ENCODE measurements at regions not wholly inside any gene's neighbourhood (a gene's known extent, or its start where the extent isn't known, plus 50 kb on each side); places are given as distances from the start of the nearest gene placed in this dataset.

- no peak overlapping the region for H3K27ac ChIP-seq
- TF ChIP-seq POLR2AphosphoS5 (IDR thresholded peaks at IDR 0.05) = no peak
- TF ChIP-seq CTCF (IDR thresholded peaks at IDR 0.05) = no peak
- no peak for TF ChIP-seq EP300 (IDR thresholded peaks at IDR 0.05)
- no peak for TF ChIP-seq POLR2A (IDR thresholded peaks at IDR 0.05)
- 78% methylated on average over 2 of the region's 2 CpGs; no CpG with 5 or more reads in 1 of the 2 donors for WGBS, 2 donors (ENCODE audit: low coverage in 1 of 2)
- no peak overlapping the region for H3K4me3 ChIP-seq
- H3K9me3 ChIP-seq = peaks cover 0 to 8% (median 0%) of the 10 kb centered on the region in 3 donors
- no peaks in the 10 kb centered on the region for H3K4me1 ChIP-seq
- H3K27me3 ChIP-seq = no peaks in the 10 kb centered on the region
- no peak for ATAC-seq
- H3K36me3 ChIP-seq = no peaks in the 10 kb centered on the region
Observed at GRCh38 chr4:131052646-131053045, 1956.7 kb downstream of the C4orf33 start.

GRCh38 chr4:131054489-131055019, 1958.6 kb downstream of the C4orf33 start:
- 78 to 87% methylated on average over 3 to 8 of the region's 8 CpGs for WGBS, 2 donors (ENCODE audit: low coverage in 1 of 2)
- no peaks in the 10 kb centered on the region for H3K27me3 ChIP-seq
- H3K4me1 ChIP-seq = no peaks in the 10 kb centered on the region
- no peaks in the 10 kb centered on the region for H3K36me3 ChIP-seq
- H3K27ac ChIP-seq = no peak overlapping the region
- no peak for ATAC-seq
- peaks cover 0 to 8% (median 0%) of the 10 kb centered on the region in 3 donors for H3K9me3 ChIP-seq
- no peak overlapping the region for H3K4me3 ChIP-seq
- TF ChIP-seq POLR2AphosphoS5 (IDR thresholded peaks at IDR 0.05) (no peak), CTCF (IDR thresholded peaks at IDR 0.05) (no peak), EP300 (IDR thresholded peaks at IDR 0.05) (no peak)

GRCh38 chr4:131061734-131062133, 1965.8 kb downstream of the C4orf33 start:
- 87% methylated on average over 1 of the region's 1 CpG; no CpG with 5 or more reads in 1 of the 2 donors for WGBS, 2 donors (ENCODE audit: low coverage in 1 of 2)
- no peak overlapping the region for H3K4me3 ChIP-seq

GRCh38 chr4:131063878-131064277, 1967.9 kb downstream of the C4orf33 start:
- no peak overlapping the region for H3K4me3 ChIP-seq
- ATAC-seq = no peak
- no peak overlapping the region for H3K27ac ChIP-seq
- no peak for TF ChIP-seq CTCF (IDR thresholded peaks at IDR 0.05)
- TF ChIP-seq EP300 (IDR thresholded peaks at IDR 0.05) = no peak
- TF ChIP-seq POLR2AphosphoS5 (IDR thresholded peaks at IDR 0.05) = no peak
- TF ChIP-seq POLR2A (IDR thresholded peaks at IDR 0.05) = no peak
- no peaks in the 10 kb centered on the region for H3K4me1 ChIP-seq
- H3K36me3 ChIP-seq = no peaks in the 10 kb centered on the region
- H3K27me3 ChIP-seq = no peaks in the 10 kb centered on the region
- 100% methylated on average over 3 of the region's 5 CpGs; no CpG with 5 or more reads in 1 of the 2 donors for WGBS, 2 donors (ENCODE audit: low coverage in 1 of 2)
- peaks cover 0 to 16% (median 0%) of the 10 kb centered on the region in 3 donors for H3K9me3 ChIP-seq

More at GRCh38 chr4:131061734-131062133, 1965.8 kb downstream of the C4orf33 start:
- peaks cover 0 to 16% (median 0%) of the 10 kb centered on the region in 3 donors for H3K9me3 ChIP-seq
- no peaks in the 10 kb centered on the region for H3K4me1 ChIP-seq
- H3K27me3 ChIP-seq = no peaks in the 10 kb centered on the region
- H3K36me3 ChIP-seq = no peaks in the 10 kb centered on the region
- TF ChIP-seq POLR2AphosphoS5 (IDR thresholded peaks at IDR 0.05) (no peak), CTCF (IDR thresholded peaks at IDR 0.05) (no peak), POLR2A (IDR thresholded peaks at IDR 0.05) (no peak), EP300 (IDR thresholded peaks at IDR 0.05) (no peak)
- no peak overlapping the region for H3K27ac ChIP-seq
- ATAC-seq = no peak

- no peak for TF ChIP-seq EP300 (IDR thresholded peaks at IDR 0.05)
- TF ChIP-seq CTCF (IDR thresholded peaks at IDR 0.05) = no peak
- TF ChIP-seq POLR2A (IDR thresholded peaks at IDR 0.05) = no peak
- TF ChIP-seq POLR2AphosphoS5 (IDR thresholded peaks at IDR 0.05) = no peak
- H3K9me3 ChIP-seq = no peaks in the 10 kb centered on the region
- no peak overlapping the region for H3K27ac ChIP-seq
- H3K27me3 ChIP-seq = no peaks in the 10 kb centered on the region
- no peaks in the 10 kb centered on the region for H3K4me1 ChIP-seq
- ATAC-seq = no peak
- no peaks in the 10 kb centered on the region for H3K36me3 ChIP-seq
- H3K4me3 ChIP-seq = no peak overlapping the region
Observed at GRCh38 chr4:131081069-131081468, 1985.1 kb downstream of the C4orf33 start.

Measured in gastroesophageal sphincter (tissue), 4 donors.